Parathyroid adenoma (tissue), 2 donors: ENCODE measurements at regions not wholly inside any gene's neighbourhood (a gene's known extent, or its start where the extent isn't known, plus 50 kb on each side); places are given as distances from the start of the nearest gene placed in this dataset.

Source experiments
- H2AFZ ChIP-seq: fragments of 300-600 bp; sonication (generic); one replicate; pipeline ENCODE4 v1.7.0; 2017; ENCODE audit warnings: antibody characterized with exemption, mild to moderate bottlenecking
- H3K27ac ChIP-seq: fragments of 300-600 bp; sonication (generic); one replicate; pipeline ENCODE4 v1.7.0; 2017
- H3K27me3 ChIP-seq: fragments of 300-600 bp; sonication (generic); one replicate; pipeline ENCODE4 v1.7.0; 2017; ENCODE audit warnings: low read length; ENCODE audit not compliant: control insufficient read depth, insufficient read depth
- H3K36me3 ChIP-seq: fragments of 300-600 bp; sonication (generic); one replicate; pipeline ENCODE4 v1.7.0; 2017; ENCODE audit warnings: low read length; ENCODE audit not compliant: control insufficient read depth, insufficient read depth
- H3K4me1 ChIP-seq: fragments of 300-600 bp; sonication (generic); one replicate; pipeline ENCODE4 v1.7.0; 2017; ENCODE audit warnings: control low read depth
- H3K4me2 ChIP-seq: fragments of 300-600 bp; sonication (generic); one replicate; pipeline ENCODE4 v1.7.0; 2017; ENCODE audit warnings: low read length
- H3K4me3 ChIP-seq: fragments of 300-600 bp; sonication (generic); one replicate; pipeline ENCODE4 v1.7.0; 2017; ENCODE audit warnings: low read depth, low read length
- H3K79me2 ChIP-seq: fragments of 300-600 bp; sonication (generic); one replicate; pipeline ENCODE4 v1.7.0; 2017; ENCODE audit warnings: control low read depth
- H3K9ac ChIP-seq: fragments of 300-600 bp; sonication (generic); one replicate; pipeline ENCODE4 v1.7.0; 2017; ENCODE audit warnings: mild to moderate bottlenecking
- H3K9me3 ChIP-seq: fragments of 300-600 bp; sonication (generic); one replicate; pipeline ENCODE4 v1.7.0; 2017; ENCODE audit warnings: low read length; ENCODE audit not compliant: control insufficient read depth
- TF ChIP-seq, protein P1 (sequence below): fragments of 300-600 bp; sonication (generic); IDR thresholded peaks from one replicate; pipeline ENCODE4 v1.7.0; 2017; ENCODE audit warnings: antibody characterized with exemption, mild to moderate bottlenecking
- donor health status: primary hyperparathyroidism.

DNA sequence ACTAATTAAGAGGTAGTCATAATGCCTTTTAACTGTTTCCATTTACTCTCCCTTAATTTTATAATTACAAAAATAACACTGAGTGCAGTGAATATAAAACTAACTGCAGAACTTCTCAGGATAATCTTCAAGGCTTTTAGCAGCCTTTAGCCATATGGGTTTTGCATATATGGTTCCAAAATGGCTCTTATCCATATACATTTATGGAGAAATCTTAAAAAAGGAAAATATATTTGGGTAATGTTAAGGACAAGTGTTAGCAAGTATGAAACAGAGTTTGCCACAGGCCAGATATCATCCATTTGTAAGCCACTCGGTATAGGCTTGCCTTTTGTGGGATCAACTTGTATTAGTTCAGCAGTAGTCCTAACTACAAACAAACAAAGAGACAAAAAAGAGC, 423.4 kb downstream of the PDHA2 start:
- Histone ChIP-seq H3K4me3 (no peak overlapping the region), H3K9me3 (no peaks in the 10 kb centered on the region), H3K79me2 (no peaks in the 10 kb centered on the region), H3K27me3 (no peaks in the 10 kb centered on the region), H3K4me1 (no peaks in the 10 kb centered on the region), H3K36me3 (no peaks in the 10 kb centered on the region), H3K4me2 (no peak overlapping the region), H3K27ac (no peak overlapping the region), H2AFZ (no peak overlapping the region), H3K9ac (no peak overlapping the region)
- TF ChIP-seq, protein P1, sequence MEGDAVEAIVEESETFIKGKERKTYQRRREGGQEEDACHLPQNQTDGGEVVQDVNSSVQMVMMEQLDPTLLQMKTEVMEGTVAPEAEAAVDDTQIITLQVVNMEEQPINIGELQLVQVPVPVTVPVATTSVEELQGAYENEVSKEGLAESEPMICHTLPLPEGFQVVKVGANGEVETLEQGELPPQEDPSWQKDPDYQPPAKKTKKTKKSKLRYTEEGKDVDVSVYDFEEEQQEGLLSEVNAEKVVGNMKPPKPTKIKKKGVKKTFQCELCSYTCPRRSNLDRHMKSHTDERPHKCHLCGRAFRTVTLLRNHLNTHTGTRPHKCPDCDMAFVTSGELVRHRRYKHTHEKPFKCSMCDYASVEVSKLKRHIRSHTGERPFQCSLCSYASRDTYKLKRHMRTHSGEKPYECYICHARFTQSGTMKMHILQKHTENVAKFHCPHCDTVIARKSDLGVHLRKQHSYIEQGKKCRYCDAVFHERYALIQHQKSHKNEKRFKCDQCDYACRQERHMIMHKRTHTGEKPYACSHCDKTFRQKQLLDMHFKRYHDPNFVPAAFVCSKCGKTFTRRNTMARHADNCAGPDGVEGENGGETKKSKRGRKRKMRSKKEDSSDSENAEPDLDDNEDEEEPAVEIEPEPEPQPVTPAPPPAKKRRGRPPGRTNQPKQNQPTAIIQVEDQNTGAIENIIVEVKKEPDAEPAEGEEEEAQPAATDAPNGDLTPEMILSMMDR = no peak

DNA sequence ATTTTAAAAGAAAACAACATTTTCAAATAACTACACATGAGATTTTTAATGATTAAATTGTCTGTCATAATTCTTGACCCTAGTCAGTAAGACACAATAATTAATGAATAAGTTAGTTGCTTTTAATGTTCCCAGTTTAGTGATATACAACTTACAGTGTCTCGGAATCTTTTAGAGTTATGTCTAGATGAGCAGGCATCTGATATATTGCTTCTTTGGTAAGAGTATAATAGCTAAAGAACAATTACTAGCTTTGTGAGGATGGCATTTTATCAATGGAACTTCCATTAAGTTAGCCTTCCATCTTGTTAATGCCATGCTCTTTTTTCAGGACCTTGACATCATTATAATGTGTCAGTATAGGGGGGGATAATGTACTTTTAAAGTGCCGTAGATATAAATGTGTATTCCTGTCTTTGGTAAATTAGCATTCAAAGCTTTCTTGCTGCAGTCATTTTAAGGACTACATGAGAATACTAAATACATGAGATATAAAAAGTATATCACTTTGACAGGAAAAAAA, 425.1 kb downstream of the PDHA2 start:
- Histone ChIP-seq H3K4me2 (no peak overlapping the region), H3K9ac (no peak overlapping the region), H3K36me3 (no peaks in the 10 kb centered on the region), H3K27me3 (no peaks in the 10 kb centered on the region), H3K27ac (no peak overlapping the region), H2AFZ (no peak overlapping the region), H3K4me3 (no peak overlapping the region), H3K9me3 (no peaks in the 10 kb centered on the region), H3K79me2 (no peaks in the 10 kb centered on the region), H3K4me1 (no peaks in the 10 kb centered on the region)
- TF ChIP-seq, protein P1 = no peak

DNA sequence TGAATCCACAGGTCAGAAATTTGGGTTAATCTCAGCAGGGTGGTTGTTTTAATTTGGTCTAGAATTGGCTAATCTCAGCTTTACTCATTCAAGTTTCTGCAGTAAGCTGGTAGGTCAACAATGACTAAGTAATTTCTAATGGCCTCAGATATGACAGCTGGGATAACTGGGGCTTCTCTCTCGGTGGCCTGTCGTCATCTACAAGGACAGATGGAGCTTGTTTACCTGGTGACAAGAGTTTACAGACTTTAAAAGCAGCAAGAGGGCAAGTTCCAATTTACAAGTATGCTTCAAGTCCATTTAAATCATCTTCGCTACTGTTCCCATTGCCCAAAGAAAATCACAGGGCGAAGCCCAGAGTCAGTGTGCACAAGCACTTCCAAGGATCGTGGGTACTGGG, 453.9 kb downstream of the PDHA2 start:
- no peak overlapping the region for H3K4me3 ChIP-seq
- no peaks in the 10 kb centered on the region for H3K4me1 ChIP-seq
- H3K27ac ChIP-seq = no peak overlapping the region
- no peak overlapping the region for H3K4me2 ChIP-seq
- H3K36me3 ChIP-seq = no peaks in the 10 kb centered on the region
- TF ChIP-seq, protein P1 = no peak
- H3K27me3 ChIP-seq = no peaks in the 10 kb centered on the region
- H3K79me2 ChIP-seq = no peaks in the 10 kb centered on the region
- no peak overlapping the region for H2AFZ ChIP-seq
- H3K9me3 ChIP-seq = no peaks in the 10 kb centered on the region
- H3K9ac ChIP-seq = no peak overlapping the region

DNA sequence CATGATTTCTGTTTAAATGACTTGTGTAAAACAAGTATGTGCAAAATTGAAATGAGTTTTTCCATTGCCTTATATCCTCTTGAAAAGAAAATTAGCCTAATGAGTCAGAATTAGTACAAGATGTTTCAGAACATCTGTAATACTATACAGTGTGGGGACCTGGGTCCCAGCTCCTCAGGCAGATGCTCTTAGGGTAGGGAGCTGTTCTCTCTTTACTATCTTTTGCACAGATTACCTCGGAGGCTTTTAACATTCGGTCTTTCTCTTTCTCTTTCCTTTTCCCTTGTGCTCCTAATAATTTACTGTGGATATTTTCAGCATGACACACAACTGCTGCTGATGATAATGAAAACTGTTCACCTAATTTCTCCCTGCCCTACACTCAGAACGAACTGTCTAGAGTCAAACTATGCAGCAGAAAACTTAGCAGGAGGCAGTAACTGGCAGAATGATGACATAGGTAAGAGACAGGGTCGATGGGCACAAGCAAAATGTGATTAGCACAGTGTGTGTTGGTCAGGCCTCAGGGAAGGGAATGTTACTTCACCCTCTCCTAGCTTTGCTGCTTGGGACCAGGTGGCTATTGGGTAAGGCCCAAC, 455.3 kb downstream of the PDHA2 start:
- H3K9ac ChIP-seq = no peak overlapping the region
- H3K4me3 ChIP-seq = no peak overlapping the region
- H2AFZ ChIP-seq = no peak overlapping the region
- H3K36me3 ChIP-seq = no peaks in the 10 kb centered on the region
- no peak overlapping the region for H3K4me2 ChIP-seq
- no peaks in the 10 kb centered on the region for H3K27me3 ChIP-seq
- no peak overlapping the region for H3K27ac ChIP-seq
- no peaks in the 10 kb centered on the region for H3K79me2 ChIP-seq
- TF ChIP-seq, protein P1 = no peak
- no peaks in the 10 kb centered on the region for H3K4me1 ChIP-seq
- H3K9me3 ChIP-seq = no peaks in the 10 kb centered on the region

DNA sequence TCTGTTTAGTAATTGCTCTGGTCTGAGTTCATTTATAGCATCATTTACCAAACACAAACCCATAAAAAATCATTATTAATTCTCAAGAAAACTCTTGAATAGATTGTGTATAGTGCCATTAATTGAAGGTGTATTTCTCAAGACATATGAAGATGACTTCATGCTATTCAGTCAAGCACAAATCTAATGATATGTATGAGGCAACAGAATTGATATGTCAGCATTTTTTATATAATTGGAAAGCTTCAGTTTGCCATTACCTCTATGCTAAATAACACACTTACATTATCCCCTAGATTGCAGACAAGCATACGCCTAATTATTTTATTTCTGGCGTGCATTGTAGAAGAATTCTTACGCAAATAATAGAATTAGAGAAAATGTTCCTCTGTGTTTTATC, 461.8 kb downstream of the PDHA2 start:
- Histone ChIP-seq H3K36me3 (no peaks in the 10 kb centered on the region), H3K27ac (no peak overlapping the region), H3K9me3 (no peaks in the 10 kb centered on the region), H2AFZ (no peak overlapping the region), H3K4me3 (no peak overlapping the region), H3K79me2 (no peaks in the 10 kb centered on the region), H3K27me3 (no peaks in the 10 kb centered on the region), H3K4me1 (no peaks in the 10 kb centered on the region), H3K4me2 (no peak overlapping the region), H3K9ac (no peak overlapping the region)
- TF ChIP-seq, protein P1 = no peak
